SU-DHL-6 (cell line): ENCODE measurements at regions not wholly inside any gene's neighbourhood (a gene's known extent, or its start where the extent isn't known, plus 50 kb on each side); places are given as distances from the start of the nearest gene placed in this dataset.

Experiments
- H2AFZ ChIP-seq: fragments of 200-600 bp; sonication (generic); 2 replicates; pipeline ENCODE4 v1.6.1; 2014; ENCODE audit warnings: low read depth, mild to moderate bottlenecking, moderate library complexity, mixed read lengths, antibody characterized with exemption, low read length; ENCODE audit not compliant: severe bottlenecking
- H3F3A ChIP-seq: fragments of 200-600 bp; shearing (Covaris generic); 2 replicates; pipeline ENCODE4 v1.6.0; 2016; ENCODE audit warnings: antibody characterized with exemption, mild to moderate bottlenecking; ENCODE audit not compliant: insufficient read depth
- H3K27ac ChIP-seq: fragments of 200-600 bp; sonication (generic); 2 replicates; pipeline ENCODE4 v1.5.1; 2016; ENCODE audit warnings: low read depth, mild to moderate bottlenecking, low read length, moderate library complexity, mixed read lengths
- H3K27me3 ChIP-seq: fragments of 200-600 bp; sonication (generic), shearing (Covaris generic); 2 replicates; pipeline ENCODE4 v1.6.0; 2014; ENCODE audit warnings: mild to moderate bottlenecking, low read length
- H3K36me3 ChIP-seq: fragments of 200-600 bp; sonication (generic); 2 replicates; pipeline ENCODE4 v1.6.1; 2014; ENCODE audit warnings: mild to moderate bottlenecking, low read length, mixed read lengths
- H3K4me2 ChIP-seq: fragments of 300-600, 200-600 bp; shearing (Covaris generic), sonication (generic); 2 replicates; pipeline ENCODE4 v1.6.0; 2014; ENCODE audit warnings: low read length, low read depth, mild to moderate bottlenecking; ENCODE audit not compliant: poor library complexity, severe bottlenecking
- H3K4me3 ChIP-seq: fragments of 200-600 bp; sonication (generic); 2 replicates; pipeline ENCODE4 v1.5.1; 2014; ENCODE audit warnings: antibody characterized with exemption, low read length, mild to moderate bottlenecking, mixed read lengths; ENCODE audit not compliant: insufficient read depth, poor library complexity, severe bottlenecking
- H3K79me2 ChIP-seq: fragments of 200-600 bp; sonication (generic); 2 replicates; pipeline ENCODE4 v1.6.1; 2014; ENCODE audit warnings: mild to moderate bottlenecking, low read length, moderate library complexity; ENCODE audit not compliant: insufficient read depth
- H3K9ac ChIP-seq: fragments of 200-600 bp; sonication (generic); 2 replicates; pipeline ENCODE4 v1.7.0; 2014; ENCODE audit warnings: mild to moderate bottlenecking, low read length
- H3K9me2 ChIP-seq: fragments of 200-600 bp; sonication (generic); replicated peaks from 2 replicates; pipeline ENCODE4 v1.6.1; 2014; ENCODE audit warnings: low read length; ENCODE audit not compliant: insufficient read depth
- H3K9me3 ChIP-seq: fragments of 200-600 bp; sonication (generic); 2 replicates; pipeline ENCODE4 v1.6.1; 2014; ENCODE audit warnings: low read length, mixed read lengths; ENCODE audit not compliant: insufficient read depth
- H4K20me1 ChIP-seq: fragments of 200-600 bp; sonication (generic); 2 replicates; pipeline ENCODE4 v1.6.1; 2014; ENCODE audit warnings: low read depth, mild to moderate bottlenecking, antibody characterized with exemption, low read length, moderate library complexity, mixed read lengths
- CTCF ChIP-seq: fragments of 200-600 bp; sonication (generic); IDR thresholded peaks from one replicate; pipeline ENCODE4 v1.5.1; 2017; ENCODE audit warnings: antibody characterized with exemption, mild to moderate bottlenecking, low read length, moderate library complexity; ENCODE audit not compliant: insufficient read depth, poor library complexity, severe bottlenecking
- EZH2phosphoT487 ChIP-seq: fragments of 200-600 bp; sonication (generic), shearing (Covaris generic); conservative IDR thresholded peaks from 2 replicates; pipeline ENCODE4 v1.6.1; 2018; ENCODE audit warnings: mild to moderate bottlenecking, antibody characterized with exemption, low read length, moderate library complexity, mixed read lengths

GRCh38 chr3:26114851-26115250, 325.0 kb downstream of the OXSM start:
- Histone ChIP-seq H3K9me2 (no peaks in the 10 kb centered on the region), H3K4me3 (no peak overlapping the region), H4K20me1 (no peaks in the 10 kb centered on the region), H3K9me3 (no peaks in the 10 kb centered on the region), H2AFZ (no peak overlapping the region), H3K9ac (no peak overlapping the region), H3K27ac (no peak overlapping the region), H3K79me2 (no peaks in the 10 kb centered on the region), H3F3A (no peaks in the 10 kb centered on the region), H3K27me3 (no peaks in the 10 kb centered on the region), H3K4me2 (no peak overlapping the region), H3K36me3 (no peaks in the 10 kb centered on the region)
- no peak for TF ChIP-seq CTCF
- no peak for TF ChIP-seq EZH2phosphoT487

- Histone ChIP-seq H3K9me2 (no peaks in the 10 kb centered on the region), H3K4me3 (no peak overlapping the region), H3K4me2 (no peak overlapping the region), H2AFZ (no peak overlapping the region), H3K27ac (no peak overlapping the region), H3K27me3 (no peaks in the 10 kb centered on the region), H3K36me3 (no peaks in the 10 kb centered on the region), H4K20me1 (no peaks in the 10 kb centered on the region), H3K79me2 (no peaks in the 10 kb centered on the region), H3K9ac (no peak overlapping the region), H3F3A (no peaks in the 10 kb centered on the region), H3K9me3 (no peaks in the 10 kb centered on the region)
- TF ChIP-seq EZH2phosphoT487 (no peak), CTCF (no peak)
Observed at GRCh38 chr3:26118165-26118564, 328.3 kb downstream of the OXSM start.

GRCh38 chr3:26132942-26133341, 343.1 kb downstream of the OXSM start:
- H3K9me3 ChIP-seq: no peaks in the 10 kb centered on the region
- H3K27ac ChIP-seq: no peak overlapping the region
- H3K9me2 ChIP-seq: no peaks in the 10 kb centered on the region
- H4K20me1 ChIP-seq: no peaks in the 10 kb centered on the region
- no peaks in the 10 kb centered on the region for H3F3A ChIP-seq
- no peaks in the 10 kb centered on the region for H3K79me2 ChIP-seq
- no peaks in the 10 kb centered on the region for H3K36me3 ChIP-seq
- no peak overlapping the region for H3K9ac ChIP-seq
- H3K4me3 ChIP-seq: no peak overlapping the region
- no peak overlapping the region for H2AFZ ChIP-seq
- H3K27me3 ChIP-seq: no peaks in the 10 kb centered on the region
- TF ChIP-seq CTCF: no peak
- TF ChIP-seq EZH2phosphoT487: no peak
- H3K4me2 ChIP-seq: no peak overlapping the region
